GM04504 (cell line): ENCODE measurements at regions not wholly inside any gene's neighbourhood (a gene's known extent, or its start where the extent isn't known, plus 50 kb on each side); places are given as distances from the start of the nearest gene placed in this dataset.
"Not testable (repeated sequence)": the region's sequence is repeated elsewhere in the genome, so short reads cannot be mapped to it uniquely, and the experiment has no call there.

Experiments
- DNase-seq: peaks from one replicate; pipeline ENCODE4 v3.0.0-alpha.2; 2012; ENCODE audit warnings: low read depth

GRCh38 chr12:124130691-124131591 is 157.9 kb downstream of the ZNF664 start:
- DNase-seq, result no peak

- no peak for DNase-seq
Observed at GRCh38 chr12:124131659-124132058, 158.6 kb downstream of the ZNF664 start.

GRCh38 chr12:124132530-124132929 is 159.5 kb downstream of the ZNF664 start:
- no peak for DNase-seq

GRCh38 chr12:124136796-124137195 is 158.1 kb upstream of the RFLNA start:
- DNase-seq, result no peak

GRCh38 chr12:124140944-124141486 is 153.9 kb upstream of the RFLNA start:
- no peak for DNase-seq

GRCh38 chr12:124141611-124142010 is 153.3 kb upstream of the RFLNA start:
- DNase-seq, result not testable (repeated sequence)

GRCh38 chr12:124142395-124143035 is 152.4 kb upstream of the RFLNA start:
- no peak for DNase-seq

GRCh38 chr12:124143726-124144125 is 151.2 kb upstream of the RFLNA start:
- DNase-seq, result no peak

GRCh38 chr12:124144531-124145194 is 150.2 kb upstream of the RFLNA start:
- no peak for DNase-seq

- no peak for DNase-seq
Observed at GRCh38 chr12:124147027-124147426, 147.9 kb upstream of the RFLNA start.

GRCh38 chr12:124147575-124147974 is 147.3 kb upstream of the RFLNA start:
- no peak for DNase-seq

GRCh38 chr12:124148481-124149273 is 146.2 kb upstream of the RFLNA start:
- DNase-seq, result no peak

GRCh38 chr12:124149287-124149686 is 145.6 kb upstream of the RFLNA start:
- no peak for DNase-seq

GRCh38 chr12:124150168-124150567 is 144.7 kb upstream of the RFLNA start:
- DNase-seq, result no peak

- no peak for DNase-seq
Observed at GRCh38 chr12:124151583-124151982, 143.3 kb upstream of the RFLNA start.

GRCh38 chr12:124152731-124153130 is 142.2 kb upstream of the RFLNA start:
- DNase-seq, result peak; percentile 10

- DNase-seq, result no peak
Observed at GRCh38 chr12:124153392-124153791, 141.5 kb upstream of the RFLNA start.

GRCh38 chr12:124157406-124157805 is 137.5 kb upstream of the RFLNA start:
- no peak for DNase-seq

GRCh38 chr12:124159655-124160054 is 135.2 kb upstream of the RFLNA start:
- DNase-seq, result no peak

GRCh38 chr12:124160097-124160756 is 134.7 kb upstream of the RFLNA start:
- no peak for DNase-seq

GRCh38 chr12:124161402-124161801 is 133.5 kb upstream of the RFLNA start:
- DNase-seq, result not testable (repeated sequence)
